ENCODE measurements at regions not wholly inside any gene's neighbourhood (a gene's known extent, or its start where the extent isn't known, plus 50 kb on each side); places are given as distances from the start of the nearest gene placed in this dataset.
"Not testable (repeated sequence)": the region's sequence is repeated elsewhere in the genome, so short reads cannot be mapped to it uniquely, and the experiment has no call there.

DNA sequence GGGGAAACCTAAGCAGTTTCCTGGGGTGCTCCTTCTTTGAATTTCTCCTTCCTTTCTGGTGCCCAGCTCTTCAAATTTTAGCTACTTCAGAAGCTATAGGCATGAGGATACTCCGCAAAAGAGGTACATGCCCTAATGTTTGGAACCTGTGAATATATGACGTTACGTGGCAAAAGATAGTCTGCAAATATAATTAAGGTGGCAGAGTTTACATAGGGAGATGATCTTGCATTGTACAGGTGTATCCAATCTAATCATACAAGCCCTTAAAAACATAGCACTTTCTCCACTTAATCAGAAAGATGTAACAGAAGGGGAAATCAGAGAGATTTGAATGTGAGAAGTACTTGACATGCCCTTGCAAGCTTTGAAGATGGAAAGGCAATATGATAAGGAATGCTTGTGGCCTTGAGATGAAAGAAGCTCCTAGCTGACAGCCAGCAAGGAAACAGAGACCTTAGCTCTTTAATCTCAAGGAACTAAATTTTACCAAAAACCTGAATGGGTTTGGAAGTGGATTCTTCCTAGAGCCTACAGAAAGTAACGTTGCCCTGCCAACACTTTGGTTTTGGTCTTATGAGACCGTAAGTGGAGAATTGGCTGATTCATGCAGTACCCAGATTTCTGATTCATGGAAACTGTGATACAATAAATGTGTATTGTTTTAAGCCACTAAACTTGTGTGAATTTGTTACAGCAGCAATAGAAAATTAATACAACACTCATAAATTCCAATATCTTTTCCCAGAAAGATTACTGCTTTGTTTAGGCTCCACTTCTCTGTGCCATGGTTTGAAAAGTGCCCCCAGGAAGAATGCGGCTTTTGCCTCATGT is 268.4 kb downstream of the FAM170A start:
- DNase-seq: no peak

DNA sequence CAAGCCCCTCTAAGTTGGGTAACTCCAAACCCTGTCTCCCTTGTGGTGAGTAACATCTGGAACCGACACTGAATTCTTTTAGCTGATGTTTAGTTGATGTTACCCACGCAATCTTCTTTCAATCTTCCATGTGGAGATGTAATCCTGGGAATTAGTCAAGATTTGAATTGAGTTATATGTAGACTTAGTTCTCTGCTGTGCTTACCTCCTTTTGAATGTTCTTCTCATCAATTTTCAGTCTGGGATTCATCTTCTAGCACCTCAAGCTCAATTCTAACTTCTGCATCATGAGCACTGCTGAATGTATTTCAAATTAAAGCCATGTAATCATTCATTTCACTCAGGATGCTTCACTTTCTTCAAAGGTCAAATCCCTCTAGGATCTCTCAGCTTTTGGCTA is 270.6 kb downstream of the FAM170A start:
- no peak for DNase-seq

DNA sequence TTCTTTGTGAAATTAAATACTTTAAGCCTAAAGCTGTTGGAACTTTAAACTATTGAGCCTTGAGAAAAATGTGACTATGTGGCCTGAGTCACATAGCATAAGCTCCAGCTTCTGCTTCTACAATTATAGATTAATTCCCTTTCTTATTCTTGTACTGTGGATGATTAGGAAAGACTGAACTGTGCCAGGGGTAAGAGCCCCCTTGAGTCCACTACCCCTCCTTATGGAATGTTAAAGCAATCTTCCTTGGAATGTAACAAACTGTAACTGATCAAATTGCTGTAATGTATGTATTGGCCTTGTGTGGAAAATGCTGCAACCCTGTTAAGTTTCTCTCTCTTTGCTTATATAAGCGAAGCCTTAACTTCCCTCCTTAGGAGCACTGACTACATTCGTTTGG is 273.2 kb downstream of the FAM170A start:
- no peak for DNase-seq

DNA sequence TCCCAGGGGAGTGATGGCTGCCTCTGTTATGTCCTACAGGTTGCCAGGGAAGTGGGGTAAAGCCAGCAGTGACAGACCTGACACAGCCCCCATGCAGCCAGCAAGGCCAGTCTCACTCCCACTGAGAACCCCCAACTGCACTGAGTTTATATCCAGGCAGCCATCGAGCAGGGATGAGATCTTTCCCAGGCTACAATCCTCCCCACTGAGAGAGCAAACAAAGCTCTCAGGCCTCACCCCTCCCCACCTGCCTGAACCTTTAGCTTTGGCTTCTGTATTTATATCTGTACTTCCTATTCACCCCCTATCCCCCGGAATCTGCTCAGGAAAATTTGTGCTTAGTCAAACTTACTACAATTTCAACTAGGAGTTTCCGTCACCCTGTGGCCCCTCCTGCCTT is 284.1 kb downstream of the FAM170A start:
- no peak for DNase-seq

DNA sequence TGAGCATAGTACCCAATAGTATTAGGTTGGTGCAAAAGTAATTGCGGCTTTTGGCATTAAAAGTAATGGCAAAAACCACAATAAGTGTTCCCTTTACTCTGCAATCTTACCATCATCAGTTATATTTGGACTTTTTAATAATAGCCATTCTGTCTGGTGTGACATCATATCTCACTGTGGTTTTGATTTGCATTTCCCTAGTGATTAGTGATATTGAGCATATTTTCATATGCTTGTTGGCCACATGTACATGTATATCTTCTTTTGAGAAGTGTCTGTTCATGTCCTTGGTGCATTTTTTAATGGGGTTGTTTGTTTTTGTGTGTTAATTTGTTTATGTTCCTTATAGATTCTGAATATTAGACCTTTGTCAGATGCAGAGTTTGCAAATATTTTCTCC is 289.9 kb downstream of the FAM170A start:
- DNase-seq: no peak

DNA sequence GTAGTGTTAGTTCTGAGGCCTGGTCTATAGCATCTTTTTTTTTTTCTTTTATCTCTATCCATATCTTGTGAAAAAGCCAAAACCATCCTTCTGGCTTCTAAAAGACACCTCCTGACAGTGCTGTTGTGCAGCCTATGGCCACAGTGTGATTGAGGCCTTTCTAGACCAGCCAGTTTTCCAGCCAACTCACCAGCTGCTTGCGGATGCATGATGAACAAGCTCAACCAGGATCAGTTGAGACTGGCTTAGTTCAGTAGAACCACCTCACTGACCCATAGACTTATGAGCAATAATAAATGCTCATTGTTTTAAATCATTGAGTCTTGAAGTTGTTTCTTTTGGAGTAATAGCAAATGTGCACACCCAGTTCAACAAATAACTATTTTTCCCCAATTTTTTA is 296.9 kb downstream of the FAM170A start:
- DNase-seq: no peak

DNA sequence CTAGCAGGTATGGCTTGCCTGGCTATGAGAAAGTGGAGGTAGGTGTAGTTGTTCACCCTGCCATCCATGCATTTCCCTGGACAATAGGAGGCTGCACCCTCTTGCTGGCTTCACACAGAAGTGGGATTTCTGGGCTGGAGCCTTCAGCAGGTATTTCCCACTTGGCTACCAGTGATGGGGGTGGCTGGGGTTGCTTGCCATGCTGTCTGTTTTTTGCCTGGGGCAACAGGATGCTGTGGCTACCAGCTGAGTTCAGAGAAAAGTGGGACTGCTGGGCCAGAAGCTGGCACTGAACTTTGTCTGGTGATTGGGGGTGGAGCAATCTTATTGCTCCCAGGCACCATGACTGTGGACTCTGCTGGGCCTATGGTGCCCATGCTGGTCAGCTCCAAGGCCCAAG is 299.6 kb downstream of the FAM170A start:
- DNase-seq: no peak

DNA sequence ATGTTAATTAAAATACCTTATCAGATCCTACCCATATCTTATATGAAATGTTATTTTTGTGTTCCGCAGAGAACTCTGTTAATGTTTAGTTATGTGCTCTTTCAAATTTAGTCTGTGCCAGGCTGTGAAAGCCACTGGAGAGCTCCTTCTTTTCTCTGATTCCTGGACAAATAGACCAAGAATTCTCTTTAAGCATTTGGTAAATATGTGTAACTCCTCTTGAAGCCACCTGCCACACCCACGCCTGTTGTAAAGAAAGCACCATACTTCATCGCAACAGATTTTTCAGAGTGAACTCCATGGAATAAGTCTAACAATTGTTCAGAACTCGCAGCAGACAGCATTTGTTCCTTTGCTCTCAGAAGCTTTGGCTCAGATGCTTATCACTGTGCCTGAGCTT is 301.1 kb downstream of the FAM170A start:
- no peak for DNase-seq

DNA sequence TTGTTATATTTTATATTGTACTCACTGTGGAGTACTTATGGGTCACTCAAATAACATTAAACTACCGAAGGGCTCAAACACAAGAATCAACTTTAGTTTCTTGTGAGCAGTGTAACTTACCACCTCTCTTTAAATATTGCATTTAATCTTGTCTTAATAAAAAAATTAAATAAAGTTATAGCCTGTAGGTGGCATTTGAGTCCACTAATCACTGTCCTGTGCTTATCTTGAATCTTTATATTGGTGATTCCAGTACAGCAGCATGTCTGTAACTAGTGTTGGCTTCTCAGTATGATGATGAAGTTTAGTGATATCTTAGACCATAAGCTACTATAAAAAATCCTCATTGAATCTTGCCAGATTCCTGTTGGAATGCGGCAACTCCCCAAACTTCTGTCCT is 313.8 kb downstream of the FAM170A start:
- no peak for DNase-seq

DNA sequence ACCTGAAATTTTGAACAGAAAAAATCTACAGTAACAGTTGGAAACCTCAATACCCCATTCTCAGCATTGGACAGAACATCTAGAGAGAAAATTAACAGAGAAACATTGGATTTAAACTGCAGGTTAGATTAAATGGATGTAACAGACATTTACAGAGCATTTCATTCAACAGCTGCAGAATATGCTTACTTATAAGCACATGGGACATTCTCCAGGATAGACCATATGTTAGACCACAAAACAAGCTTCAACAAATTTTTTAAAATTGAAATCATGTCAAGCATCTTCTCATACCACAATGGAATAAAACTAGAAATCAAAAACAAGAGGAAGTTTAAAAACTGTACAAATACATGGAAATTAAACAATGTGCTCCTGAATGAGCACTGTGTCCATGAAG is 316.3 kb downstream of the FAM170A start:
- DNase-seq: no peak

DNA sequence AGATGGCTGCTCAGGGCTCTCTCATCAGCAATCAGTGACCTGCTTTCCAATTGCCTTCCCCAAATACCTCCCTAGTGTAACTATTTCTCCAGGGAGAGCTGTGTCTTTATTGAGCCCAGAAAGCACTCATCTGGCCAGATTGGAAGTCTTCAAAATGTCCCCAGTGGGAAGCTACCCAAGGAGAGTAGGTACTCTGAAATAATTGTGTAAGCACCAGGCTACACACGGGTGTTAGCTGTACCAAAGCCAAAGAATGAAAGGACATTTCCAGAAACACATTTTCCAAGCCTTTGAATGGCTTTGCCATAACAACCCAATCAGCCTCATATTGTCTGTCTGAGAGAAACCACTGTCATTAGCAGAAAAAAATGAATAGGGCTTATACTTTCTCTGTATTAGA is 318.8 kb downstream of the FAM170A start:
- no peak for DNase-seq

DNA sequence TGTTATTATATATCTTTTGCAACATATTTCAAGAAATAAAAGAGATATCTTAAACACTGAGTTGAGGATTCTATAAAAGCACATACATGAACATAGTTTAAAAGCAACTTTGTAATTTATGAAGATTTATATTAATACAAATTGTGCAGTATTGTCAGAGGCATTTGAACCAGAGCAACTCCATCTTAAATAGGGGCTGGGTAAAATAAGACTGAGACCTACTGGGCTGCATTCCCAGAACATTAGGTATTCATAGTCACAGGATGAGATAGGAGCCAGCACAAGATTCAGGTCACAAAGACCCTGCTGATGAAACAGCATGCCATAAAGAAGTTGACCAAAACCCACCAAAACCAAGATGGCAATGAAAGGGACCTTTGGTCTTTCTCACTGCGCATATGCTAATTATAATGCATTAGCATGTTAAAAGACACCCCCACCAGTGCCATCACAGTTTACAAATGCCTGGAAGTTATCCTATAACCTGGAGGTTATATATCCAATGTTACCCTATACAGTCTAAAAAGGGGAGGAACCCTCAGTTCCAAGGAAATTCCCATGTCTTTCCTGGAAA is 320.2 kb downstream of the FAM170A start:
- DNase-seq: no peak

DNA sequence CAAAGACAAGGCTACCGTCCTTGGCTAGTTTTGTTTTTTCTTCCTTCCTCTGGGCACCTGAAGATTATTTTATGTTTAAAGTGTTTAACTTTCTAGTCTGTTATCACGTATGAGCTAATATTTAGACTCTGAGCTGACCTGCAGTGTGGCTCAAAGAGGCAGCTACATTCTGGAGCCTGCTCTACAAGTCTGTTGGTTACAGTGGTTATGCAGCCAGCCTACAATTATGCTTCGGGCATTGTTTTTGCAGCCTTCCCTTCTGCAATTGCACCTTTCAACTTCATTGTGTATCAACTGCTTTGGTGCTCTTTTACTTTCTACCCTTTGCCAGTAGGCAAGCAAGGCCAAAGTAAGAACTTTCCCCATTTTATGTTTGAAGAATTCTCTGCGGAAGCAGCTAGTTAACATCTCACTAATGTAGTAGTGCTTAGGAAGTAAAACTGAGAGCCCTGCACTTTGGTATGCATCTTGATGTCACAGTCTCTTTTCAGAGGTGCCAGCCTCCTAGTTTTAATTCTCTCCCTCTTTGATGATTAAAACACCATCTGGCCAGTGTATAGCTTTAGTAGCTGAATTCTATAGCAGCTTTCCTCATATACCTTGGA is 322.1 kb downstream of the FAM170A start:
- DNase-seq: no peak

DNA sequence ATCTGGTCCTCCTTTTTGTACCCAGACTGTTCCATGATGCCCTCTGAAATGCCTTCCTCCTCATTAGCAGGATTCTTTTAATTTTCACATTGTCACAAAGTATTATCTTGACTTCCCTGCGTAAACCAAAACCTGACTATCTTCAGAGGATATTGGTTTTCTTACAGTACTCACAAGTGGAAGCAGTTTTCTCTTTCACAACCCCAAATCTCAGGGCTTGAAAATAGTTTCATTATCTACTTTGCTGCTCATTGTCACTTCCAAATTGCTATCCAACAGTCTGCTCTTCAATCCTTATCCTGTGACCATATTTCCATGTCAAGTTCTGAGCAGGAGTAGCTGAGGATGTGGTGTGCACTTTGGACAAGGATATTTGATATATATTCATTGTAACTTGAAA is 324.1 kb downstream of the FAM170A start:
- DNase-seq: no peak

DNA sequence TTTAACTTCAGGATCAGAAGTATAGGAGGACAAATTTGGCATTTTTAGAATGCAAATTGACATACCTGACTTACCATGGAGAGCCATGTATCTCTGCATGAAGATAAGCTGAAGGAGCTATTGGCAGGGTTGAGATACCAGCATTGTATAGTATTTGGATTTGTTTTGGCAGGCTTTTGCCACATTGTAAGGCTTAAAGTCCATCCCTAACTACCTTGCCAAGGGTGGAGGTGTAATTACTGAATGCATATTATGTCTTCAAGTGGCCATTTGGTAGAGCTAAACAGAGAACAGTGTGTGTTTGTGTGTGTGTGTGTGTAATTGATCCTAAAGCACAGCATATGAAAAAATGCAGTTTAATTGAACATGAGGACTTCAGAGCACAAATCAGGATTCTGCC is 324.7 kb downstream of the FAM170A start:
- DNase-seq: no peak

DNA sequence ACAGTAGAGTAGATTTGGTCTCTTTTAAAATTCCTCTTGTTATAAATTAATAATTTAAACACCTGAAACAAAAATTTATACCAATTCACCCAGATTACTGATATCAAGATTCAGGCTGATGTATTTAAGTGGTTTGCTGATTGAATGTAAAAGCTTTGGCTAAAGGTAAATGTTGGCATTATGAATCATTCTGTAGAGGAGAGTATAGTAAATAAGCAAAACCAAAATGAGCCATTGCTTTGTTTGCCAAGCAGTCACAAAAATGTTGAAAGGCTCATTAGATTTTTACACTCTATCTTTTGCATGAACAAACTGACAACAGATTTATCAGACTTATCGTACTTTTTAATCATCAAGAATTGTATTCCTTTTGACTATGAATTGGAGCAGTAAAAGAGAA is 332.6 kb downstream of the FAM170A start:
- DNase-seq: no peak

DNA sequence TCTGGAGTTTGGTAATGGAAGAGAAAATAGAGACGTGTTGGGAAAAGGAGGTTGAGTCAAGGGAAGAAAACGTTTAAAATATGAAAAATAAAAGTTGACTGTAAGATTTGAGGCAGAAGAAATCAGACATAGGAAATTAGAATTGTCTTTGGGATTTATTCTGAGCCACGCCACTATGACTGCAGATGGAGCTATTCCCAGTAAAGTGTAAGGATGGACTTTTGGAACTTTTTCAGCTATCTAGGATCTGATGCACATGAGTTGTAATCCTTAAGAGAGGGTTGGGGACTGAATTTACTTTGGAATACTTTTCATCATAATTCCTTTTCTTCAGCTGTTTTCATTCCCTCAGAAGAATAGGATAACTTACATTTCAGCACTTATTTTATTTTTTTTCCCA is 336.7 kb downstream of the FAM170A start:
- DNase-seq: no peak

DNA sequence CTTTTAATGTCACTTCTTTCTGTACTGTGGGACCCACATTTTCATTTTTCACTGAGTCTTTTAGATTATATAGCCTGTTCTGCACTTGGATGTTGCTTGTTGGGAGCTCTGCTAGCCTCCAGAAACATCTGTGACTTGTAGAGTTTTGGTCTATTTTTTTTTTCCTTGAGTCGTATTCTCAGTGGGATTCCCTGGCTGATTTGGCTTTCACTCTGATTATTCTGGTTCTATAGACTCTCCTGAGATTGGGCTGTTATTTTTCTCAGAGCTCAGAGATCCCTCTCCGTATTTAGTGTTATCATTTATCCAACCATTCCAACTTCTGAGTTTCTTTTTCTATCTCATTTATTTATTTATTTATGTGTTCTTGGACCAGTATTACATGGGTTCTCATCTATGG is 339.3 kb downstream of the FAM170A start:
- no peak for DNase-seq

DNA sequence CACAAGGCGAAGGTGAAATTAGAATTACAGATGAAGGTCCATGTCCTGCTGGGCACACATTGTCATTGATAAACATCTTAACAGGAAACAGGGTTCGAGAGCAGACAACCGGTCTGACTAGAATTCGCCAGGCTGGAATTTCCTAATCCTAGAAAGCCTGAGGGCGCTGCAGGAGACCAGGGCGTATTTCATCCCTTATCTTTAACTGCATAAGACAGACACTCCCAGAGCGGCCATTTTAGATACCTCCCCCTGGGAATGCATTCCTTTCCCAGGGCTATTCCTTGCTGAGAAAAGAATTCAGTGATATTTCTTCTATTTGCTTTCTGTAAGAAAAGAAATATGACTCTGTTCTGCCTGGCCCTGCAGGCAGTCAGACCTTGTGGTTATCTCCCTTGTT is 357.7 kb downstream of the FAM170A start:
- not testable (repeated sequence) for DNase-seq

DNA sequence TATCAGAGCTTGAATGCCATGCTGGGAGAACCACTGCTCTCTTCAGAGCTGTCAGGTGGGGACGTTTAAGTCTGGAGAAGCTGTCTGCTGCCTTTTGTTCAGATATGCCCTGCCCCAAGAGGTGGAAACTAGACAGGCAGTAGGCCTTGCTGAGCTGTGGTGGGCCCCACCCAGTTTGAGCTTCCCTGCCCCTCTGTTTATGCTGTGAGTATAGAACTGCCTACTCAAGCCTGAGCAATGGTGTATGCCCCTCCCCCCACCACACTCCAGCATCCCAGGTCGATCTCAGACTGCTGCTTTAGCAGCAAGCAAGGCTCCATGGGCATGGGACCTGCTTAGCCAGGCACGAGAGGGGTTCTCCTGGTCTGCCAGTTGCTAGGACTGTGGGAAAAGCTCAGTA is 362.3 kb downstream of the FAM170A start:
- no peak for DNase-seq

DNA sequence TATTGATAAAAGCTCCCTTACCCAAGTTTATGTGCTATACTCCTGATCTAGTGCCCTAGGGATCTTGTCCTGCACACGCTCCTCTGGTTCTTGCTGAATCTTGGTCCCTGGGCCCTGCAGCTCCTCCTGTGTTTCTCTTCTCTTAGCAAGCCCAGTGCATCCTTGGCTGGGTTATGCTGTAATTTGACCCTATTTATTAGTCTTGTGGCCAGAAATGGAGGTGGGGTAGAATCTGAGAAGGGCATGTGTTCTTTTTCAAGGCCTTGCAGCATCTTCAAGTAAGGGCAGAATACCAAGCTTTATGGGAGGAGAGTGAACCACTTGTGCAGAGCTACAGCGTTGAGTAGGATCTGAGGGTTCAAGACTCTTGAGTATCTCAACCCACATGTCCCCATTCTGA is 366.8 kb downstream of the FAM170A start:
- DNase-seq: no peak

DNA sequence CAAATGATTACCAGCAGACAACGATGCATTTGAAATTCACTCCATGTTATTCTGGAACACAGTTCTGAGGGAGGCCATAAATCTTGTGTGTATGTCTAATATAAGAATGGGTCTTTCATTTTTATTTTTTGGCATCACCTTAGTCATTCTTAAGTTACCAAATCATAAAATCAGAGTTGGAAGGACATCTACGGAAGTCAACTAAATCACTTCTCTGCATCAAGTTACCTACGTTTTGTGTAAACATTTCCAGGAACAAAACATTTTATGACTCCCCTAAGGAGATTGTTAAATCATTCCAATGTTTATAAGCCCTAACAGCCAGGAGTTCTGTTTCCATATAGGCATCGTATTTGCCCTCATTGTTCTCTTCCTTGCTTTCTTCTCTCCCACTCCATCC is 378.2 kb downstream of the FAM170A start:
- no peak for DNase-seq

DNA sequence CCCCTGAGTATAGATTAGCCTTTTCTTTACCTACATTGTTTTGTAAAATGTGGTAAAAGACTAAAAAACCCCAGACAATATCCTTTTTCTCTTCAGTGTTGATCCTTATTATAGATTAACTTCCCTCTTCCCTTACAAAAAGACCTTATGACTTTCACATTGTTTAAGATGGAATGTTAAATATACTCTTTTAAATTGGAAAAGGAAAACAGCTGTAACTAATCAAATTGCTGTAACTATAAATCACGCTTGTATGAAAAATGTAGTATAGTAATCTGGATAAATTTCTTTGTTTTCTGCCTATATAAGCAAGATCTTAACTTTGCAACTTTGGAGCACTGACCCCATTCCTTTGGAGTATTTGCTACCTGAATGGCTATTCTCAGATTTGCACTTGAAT is 383.1 kb downstream of the FAM170A start:
- no peak for DNase-seq

DNA sequence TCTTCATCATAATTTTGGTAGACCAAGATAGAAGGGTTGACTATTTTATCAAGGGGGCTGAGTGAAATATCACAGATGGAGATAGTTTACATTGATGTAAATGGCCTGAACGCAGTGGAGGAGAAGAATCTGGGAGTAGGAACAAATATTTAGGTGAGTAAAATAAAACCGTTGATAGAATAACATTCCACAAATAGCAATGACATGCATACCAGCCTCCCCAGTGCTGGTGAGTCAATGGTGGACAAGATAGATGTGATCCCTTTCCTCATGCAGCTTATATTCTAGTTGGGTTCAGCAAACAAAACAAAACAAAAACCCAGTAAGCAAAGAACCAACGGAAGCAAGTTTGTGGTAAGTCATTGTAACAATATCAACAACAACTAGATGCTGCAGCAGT is 385.2 kb downstream of the FAM170A start:
- no peak for DNase-seq

Measured in activated CD4-positive, CD25-positive, alpha-beta regulatory T cell (primary cell).